ENCODE measurements at regions not wholly inside any gene's neighbourhood (a gene's known extent, or its start where the extent isn't known, plus 50 kb on each side); places are given as distances from the start of the nearest gene placed in this dataset.
"Not testable (repeated sequence)": the region's sequence is repeated elsewhere in the genome, so short reads cannot be mapped to it uniquely, and the experiment has no call there.

DNA sequence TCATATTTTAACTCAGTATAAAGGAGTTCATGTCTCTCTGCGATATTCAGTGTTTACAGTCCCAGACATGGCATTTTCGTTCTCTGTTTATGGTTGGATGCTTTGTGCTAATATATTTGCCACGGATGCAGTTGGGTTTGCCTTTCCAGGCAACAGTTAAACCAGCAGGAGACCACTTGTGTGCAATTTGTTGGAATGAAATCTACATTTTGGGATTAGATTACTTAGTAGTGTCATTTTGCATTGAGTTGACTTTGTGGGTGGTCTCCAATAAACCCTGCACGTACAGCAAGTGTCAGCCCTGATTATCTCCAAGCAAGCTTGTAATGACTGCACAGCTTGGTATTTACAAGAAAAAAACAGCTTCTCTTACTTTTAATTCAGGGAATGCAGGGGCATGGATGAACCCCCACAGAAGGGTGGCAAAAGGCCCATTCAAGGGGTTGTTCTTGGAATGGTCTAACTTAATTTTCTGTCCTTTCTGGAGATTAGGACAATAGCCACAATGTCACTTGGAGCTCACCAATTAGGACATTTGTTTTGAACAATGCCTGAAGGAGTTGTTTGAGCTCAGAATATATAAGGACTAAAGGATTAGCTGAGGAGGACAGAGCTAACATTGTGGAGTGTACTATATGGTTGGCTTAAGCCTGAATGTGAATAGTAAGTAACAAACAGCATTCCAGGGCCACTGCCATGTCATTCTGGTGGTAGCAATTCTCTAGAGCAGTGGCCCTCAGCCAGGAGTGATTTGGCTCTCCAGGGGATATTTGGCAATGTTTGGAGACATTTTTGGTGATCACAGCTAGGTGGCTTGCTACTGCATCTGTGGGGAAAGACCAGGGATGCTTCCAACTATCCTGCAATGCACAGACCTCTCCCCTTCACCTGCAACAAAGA, 121.5 kb downstream of the SLC4A3 start:
- Histone ChIP-seq H3K36me3 (replicated peaks in 1 of 2; ENCODE audit: control insufficient read depth in 1 of 2, insufficient read depth in 2 of 2, low read length in 2 of 2) (no peaks in the 10 kb centered on the region), H3K27me3 (ENCODE audit: control insufficient read depth in 1 of 2, insufficient read depth in 2 of 2, low read length in 2 of 2) (peaks cover 0 to 10% of the 10 kb centered on the region in 2 experiments; a peak in 2 of 5 replicates), H3K9me3 (ENCODE audit: low read length) (no peaks in the 10 kb centered on the region), H3K4me2 (ENCODE audit: low read depth, low read length) (no peak overlapping the region), H3K79me2 (ENCODE audit: insufficient read depth, low read length) (no peaks in the 10 kb centered on the region), H2AFZ (ENCODE audit: low read length) (no peak overlapping the region), H3K4me1 (ENCODE audit: insufficient read depth, low read length) (no peaks in the 10 kb centered on the region), H3K27ac (ENCODE audit: extremely low read length, insufficient read depth, low read length) (no peak overlapping the region), H4K20me1 (ENCODE audit: insufficient read depth, low read length) (no peaks in the 10 kb centered on the region), H3K4me3 (replicated peaks in 1 of 3; ENCODE audit: insufficient read depth in 1 of 3, low read depth in 2 of 3, low read length in 3 of 3) (no peak overlapping the region), H3K9ac (ENCODE audit: insufficient read depth, low read depth, low read length) (no peak overlapping the region)
- no peak for FAIRE-seq
- TF ChIP-seq KLF9 (CRISPR knock-in tag; IDR thresholded peaks at IDR 0.05; ENCODE audit: low read depth) = no peak
- no peak for TF ChIP-seq EHMT2 (IDR thresholded peaks at IDR 0.05; ENCODE audit: borderline replicate concordance, low read depth, low read length)
- TF ChIP-seq NR3C1 (CRISPR knock-in tag; IDR thresholded peaks at IDR 0.05) = no peak
- no peak for TF ChIP-seq ZBTB8A (CRISPR knock-in tag; IDR thresholded peaks at IDR 0.05; ENCODE audit: borderline replicate concordance, low read depth)
- no peak for TF ChIP-seq RFXAP (CRISPR knock-in tag; IDR thresholded peaks at IDR 0.05; ENCODE audit: borderline replicate concordance)
- TF ChIP-seq ZNF260 (CRISPR knock-in tag; IDR thresholded peaks at IDR 0.05; ENCODE audit: borderline replicate concordance, low read depth) = no peak
- no peak for TF ChIP-seq POLR2AphosphoS2 (IDR thresholded peaks at IDR 0.05; ENCODE audit: low read depth, low read length)
- no peak for TF ChIP-seq ZNF296 (CRISPR knock-in tag; conservative IDR thresholded peaks at IDR 0.05)
- no peak for TF ChIP-seq ZNF644 (CRISPR knock-in tag; IDR thresholded peaks at IDR 0.05; ENCODE audit: low read depth)
- TF ChIP-seq SUZ12 (IDR thresholded peaks at IDR 0.05; ENCODE audit: low read depth, low read length) = no peak
- no TSS peak for BruUV-seq (replicated peaks)
- no peak for DNase-seq (ENCODE audit: low spot score)
- in situ Hi-C loops (cut with HindIII; ENCODE audit: extremely low pct_ligation_motif_present, low pct_unique_long_range_greater_than_20kb) (no loop called here), intact Hi-C loops (cut with micrococcal nuclease; ENCODE audit: unreplicated experiment) (no loop called here)
- ChIA-PET POLR2A (no interaction called here), CTCF (ENCODE audit: low intra/inter-chr PET ratio, low total read pairs) (no interaction called here)
- no peak for ATAC-seq
- 9% methylated on average over 4 of the region's 4 CpGs for WGBS (ENCODE audit: low lambda C conversion rate)

DNA sequence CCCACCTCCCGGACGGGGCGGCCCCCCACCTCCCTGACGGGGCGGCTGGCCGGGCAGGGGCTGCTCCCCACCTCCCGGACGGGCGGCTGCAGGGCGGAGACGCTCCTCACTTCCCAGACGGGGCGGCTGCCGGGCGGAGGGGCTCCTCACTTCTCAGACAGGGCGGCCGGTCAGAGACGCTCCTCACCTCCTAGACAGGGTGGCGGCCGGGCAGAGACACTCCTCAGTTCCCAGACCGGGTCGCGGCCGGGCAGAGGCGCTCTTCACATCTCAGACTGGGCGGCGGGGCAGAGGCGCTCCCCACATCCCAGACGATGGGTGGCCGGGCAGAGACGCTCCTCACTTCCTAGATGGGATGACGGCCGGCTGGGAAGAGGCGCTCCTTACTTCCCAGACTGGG, 123.7 kb downstream of the SLC4A3 start:
- CTCF ChIA-PET (ENCODE audit: low intra/inter-chr PET ratio, low total read pairs) = not testable (repeated sequence)

More for the DNA sequence above, 123.7 kb downstream of the SLC4A3 start:
- H3K9me3 ChIP-seq (ENCODE audit: low read length); H3K27me3 ChIP-seq (ENCODE audit: control insufficient read depth in 1 of 2, insufficient read depth in 2 of 2, low read length in 2 of 2); H3K79me2 ChIP-seq (ENCODE audit: insufficient read depth, low read length); H3K4me2 ChIP-seq (ENCODE audit: low read depth, low read length); H3K36me3 ChIP-seq (replicated peaks in 1 of 2; ENCODE audit: control insufficient read depth in 1 of 2, insufficient read depth in 2 of 2, low read length in 2 of 2); H3K4me1 ChIP-seq (ENCODE audit: insufficient read depth, low read length); H3K4me3 ChIP-seq (replicated peaks in 1 of 3; ENCODE audit: insufficient read depth in 1 of 3, low read depth in 2 of 3, low read length in 3 of 3); H2AFZ ChIP-seq (ENCODE audit: low read length); intact Hi-C loops (cut with micrococcal nuclease; ENCODE audit: unreplicated experiment); DNase-seq (ENCODE audit: low spot score); H3K9ac ChIP-seq (ENCODE audit: insufficient read depth, low read depth, low read length); H4K20me1 ChIP-seq (ENCODE audit: insufficient read depth, low read length); BruUV-seq (replicated peaks); POLR2A ChIA-PET; H3K27ac ChIP-seq (ENCODE audit: extremely low read length, insufficient read depth, low read length); ATAC-seq; FAIRE-seq; in situ Hi-C loops (cut with HindIII; ENCODE audit: extremely low pct_ligation_motif_present, low pct_unique_long_range_greater_than_20kb): not testable (repeated sequence)
- 64% methylated on average over 22 of the region's 34 CpGs for whole genome bisulfite sequencing (ENCODE audit: low lambda C conversion rate)
